GM12878 (cell line): ENCODE measurements at regions not wholly inside any gene's neighbourhood (a gene's known extent, or its start where the extent isn't known, plus 50 kb on each side); places are given as distances from the start of the nearest gene placed in this dataset.

Source experiments
- ATF7 ChIP-seq: fragments of 450-650 bp; IDR thresholded peaks from 2 replicates; pipeline ENCODE4 v1.6.1; 2016; ENCODE audit warnings: low read depth, mild to moderate bottlenecking
- BCL11A ChIP-seq: IDR thresholded peaks from 2 replicates; pipeline ENCODE4 v1.6.1; 2011; ENCODE audit warnings: low read depth, low read length
- BCL3 ChIP-seq: IDR thresholded peaks from 2 replicates; pipeline ENCODE4 v1.6.1; 2011; ENCODE audit warnings: borderline replicate concordance, low read depth, mild to moderate bottlenecking, moderate library complexity, low read length; ENCODE audit not compliant: insufficient read depth, poor library complexity, severe bottlenecking
- CTCF ChIP-seq, 3 experiments: IDR thresholded peaks in 2 of 3; conservative IDR thresholded peaks in 1 of 3; 2 replicates each; pipeline ENCODE4 v1.5.1; 2011; ENCODE audit warnings: low read depth in 3 of 3, low read length in 3 of 3, mild to moderate bottlenecking in 3 of 3, control low read depth in 2 of 3, moderate library complexity in 2 of 3, inconsistent platforms in 1 of 3, mixed read lengths in 1 of 3; ENCODE audit not compliant: control insufficient read depth in 2 of 3, insufficient read depth in 1 of 3; ENCODE audit errors: extremely low read depth in 1 of 3
- EP300 ChIP-seq, 2 experiments: fragments of 150-350 bp in 1 of 2; IDR thresholded peaks; 2 replicates each; pipeline ENCODE4 v1.6.1; 2011 to 2012; ENCODE audit warnings: low read depth in 2 of 2, low read length in 2 of 2, borderline replicate concordance in 1 of 2, improper control_type of control experiment in 1 of 2, inconsistent platforms in 1 of 2; ENCODE audit not compliant: control insufficient read depth in 1 of 2
- ESRRA ChIP-seq: IDR thresholded peaks from 2 replicates; pipeline ENCODE4 v1.6.1; 2012; ENCODE audit warnings: mild to moderate bottlenecking, low read length, improper control_type of control experiment
- FOS ChIP-seq: IDR thresholded peaks from 3 replicates; pipeline ENCODE4 v1.6.1; 2011; ENCODE audit warnings: borderline replicate concordance; ENCODE audit not compliant: insufficient read length; ENCODE audit errors: extremely low read depth
- GABPA ChIP-seq: IDR thresholded peaks from 2 replicates; pipeline ENCODE4 v1.6.1; 2014; ENCODE audit warnings: antibody characterized with exemption, low read depth, mild to moderate bottlenecking, inconsistent platforms
- POLR2A ChIP-seq: IDR thresholded peaks from 2 replicates; pipeline ENCODE4 v1.6.1; 2011; ENCODE audit warnings: low read depth, mild to moderate bottlenecking, low read length
- RAD21 ChIP-seq: IDR thresholded peaks from 2 replicates; pipeline ENCODE4 v1.6.1; 2011; ENCODE audit warnings: mild to moderate bottlenecking, low read depth, low read length, moderate library complexity; ENCODE audit not compliant: insufficient read depth
- SP1 ChIP-seq: IDR thresholded peaks from one replicate; pipeline ENCODE4 v1.6.1; 2011; ENCODE audit warnings: low read depth, low read length
- SUPT20H ChIP-seq: IDR thresholded peaks from 2 replicates; pipeline ENCODE4 v1.6.1; 2011; ENCODE audit warnings: low read depth, mild to moderate bottlenecking, low read length, moderate library complexity, borderline replicate concordance; ENCODE audit not compliant: control insufficient read depth
- TCF12 ChIP-seq: IDR thresholded peaks from 2 replicates; pipeline ENCODE4 v1.6.1; 2011; ENCODE audit warnings: low read depth, mild to moderate bottlenecking, low read length
- ZNF207 ChIP-seq: fragments of 450-650 bp; IDR thresholded peaks from 2 replicates; pipeline ENCODE4 v1.6.1; 2014; ENCODE audit warnings: antibody characterized with exemption, mild to moderate bottlenecking, borderline replicate concordance

GRCh38 chr6:125471667-125472066 is 169.9 kb upstream of the HDDC2 start:
- TF ChIP-seq CTCF (IDR thresholded peaks at IDR 0.05 in 2 of 3, conservative IDR thresholded peaks at IDR 0.05 in 1 of 3; ENCODE audit: control insufficient read depth in 2 of 3, extremely low read depth in 1 of 3, insufficient read depth in 1 of 3, low read depth in 3 of 3, low read length in 3 of 3) (no peak), GABPA (no peak), ZNF207 (no peak), SUPT20H (no peak), RAD21 (no peak), ESRRA (no peak), ATF7 (no peak), FOS (no peak), TCF12 (no peak), BCL11A (no peak), SP1 (no peak), EP300 (IDR thresholded peaks at IDR 0.05; ENCODE audit: borderline replicate concordance in 1 of 2, control insufficient read depth in 1 of 2, low read depth in 2 of 2, low read length in 2 of 2) (no peak), POLR2A (no peak), BCL3 (no peak)
